Colonic mucosa (tissue), 4 donors: ENCODE measurements at regions not wholly inside any gene's neighbourhood (a gene's known extent, or its start where the extent isn't known, plus 50 kb on each side); places are given as distances from the start of the nearest gene placed in this dataset.

Source experiments
- DNase-seq: peaks from one replicate; pipeline ENCODE4 v3.0.0-alpha.2; 2020
- H3K27ac ChIP-seq: fragments of 200-600 bp; one replicate; pipeline ENCODE4 v1.8.0; 2021
- H3K27me3 ChIP-seq: fragments of 200-600 bp; one replicate; pipeline ENCODE4 v1.8.0; 2021
- H3K36me3 ChIP-seq: fragments of 200-600 bp; one replicate; pipeline ENCODE4 v1.8.0; 2021
- H3K4me1 ChIP-seq: fragments of 200-600 bp; one replicate; pipeline ENCODE4 v1.8.0; 2021; ENCODE audit warnings: mild to moderate bottlenecking
- H3K4me3 ChIP-seq: fragments of 200-600 bp; one replicate; pipeline ENCODE4 v1.8.0; 2021
- H3K9ac ChIP-seq, 2 donors: one replicate each; pipeline ENCODE4 v1.7.0; 2013; ENCODE audit warnings: control low read depth in 2 of 2, low read depth in 2 of 2, low read length in 2 of 2
- H3K9me3 ChIP-seq: fragments of 200-600 bp; one replicate; pipeline ENCODE4 v1.8.0; 2021
- intact Hi-C: fragments of 100-400 bp; cut with DNase I; formaldehyde crosslinking; loops from one replicate; pipeline ENCODE4 v1.14.1; 2022
- TF ChIP-seq, protein P1 (sequence below): fragments of 200-600 bp; IDR thresholded peaks from one replicate; pipeline ENCODE4 v1.8.0; 2022; ENCODE audit warnings: antibody characterized with exemption, mild to moderate bottlenecking
- donor health status: healthy.
- donor health status: DM: no; HTN: no; CAD: no.
- donor health status: DM: no; HTN: no; CAD: no.

GRCh38 chr4:151481813-151482212, 72.8 kb downstream of the FHIP1A start:
- intact Hi-C loops, result no loop called here
- no peaks in the 10 kb centered on the region for H3K9me3 ChIP-seq
- TF ChIP-seq, protein P1, sequence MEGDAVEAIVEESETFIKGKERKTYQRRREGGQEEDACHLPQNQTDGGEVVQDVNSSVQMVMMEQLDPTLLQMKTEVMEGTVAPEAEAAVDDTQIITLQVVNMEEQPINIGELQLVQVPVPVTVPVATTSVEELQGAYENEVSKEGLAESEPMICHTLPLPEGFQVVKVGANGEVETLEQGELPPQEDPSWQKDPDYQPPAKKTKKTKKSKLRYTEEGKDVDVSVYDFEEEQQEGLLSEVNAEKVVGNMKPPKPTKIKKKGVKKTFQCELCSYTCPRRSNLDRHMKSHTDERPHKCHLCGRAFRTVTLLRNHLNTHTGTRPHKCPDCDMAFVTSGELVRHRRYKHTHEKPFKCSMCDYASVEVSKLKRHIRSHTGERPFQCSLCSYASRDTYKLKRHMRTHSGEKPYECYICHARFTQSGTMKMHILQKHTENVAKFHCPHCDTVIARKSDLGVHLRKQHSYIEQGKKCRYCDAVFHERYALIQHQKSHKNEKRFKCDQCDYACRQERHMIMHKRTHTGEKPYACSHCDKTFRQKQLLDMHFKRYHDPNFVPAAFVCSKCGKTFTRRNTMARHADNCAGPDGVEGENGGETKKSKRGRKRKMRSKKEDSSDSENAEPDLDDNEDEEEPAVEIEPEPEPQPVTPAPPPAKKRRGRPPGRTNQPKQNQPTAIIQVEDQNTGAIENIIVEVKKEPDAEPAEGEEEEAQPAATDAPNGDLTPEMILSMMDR, result no peak
- H3K27ac ChIP-seq, result no peak overlapping the region
- no peaks in the 10 kb centered on the region for H3K27me3 ChIP-seq
- H3K36me3 ChIP-seq, result no peaks in the 10 kb centered on the region
- DNase-seq, result no peak
- H3K4me3 ChIP-seq, result no peak overlapping the region
- no peaks in the 10 kb centered on the region for H3K4me1 ChIP-seq
- H3K9ac ChIP-seq, result no peak overlapping the region

GRCh38 chr4:151484396-151485102, 75.6 kb downstream of the FHIP1A start:
- Histone ChIP-seq H3K27me3 (no peaks in the 10 kb centered on the region), H3K4me1 (no peaks in the 10 kb centered on the region), H3K9ac (no peak overlapping the region), H3K9me3 (no peaks in the 10 kb centered on the region), H3K27ac (no peak overlapping the region), H3K36me3 (no peaks in the 10 kb centered on the region), H3K4me3 (no peak overlapping the region)
- TF ChIP-seq, protein P1, result no peak
- no peak for DNase-seq
- intact Hi-C loops, result no loop called here

- no peaks in the 10 kb centered on the region for H3K27me3 ChIP-seq
- H3K4me3 ChIP-seq, result no peak overlapping the region
- no peak overlapping the region for H3K27ac ChIP-seq
- H3K9ac ChIP-seq, result no peak overlapping the region
- intact Hi-C loops, result no loop called here
- DNase-seq, result no peak
- no peaks in the 10 kb centered on the region for H3K9me3 ChIP-seq
- H3K36me3 ChIP-seq, result no peaks in the 10 kb centered on the region
- H3K4me1 ChIP-seq, result no peaks in the 10 kb centered on the region
- TF ChIP-seq, protein P1, result no peak
Measured at GRCh38 chr4:151485541-151486131, 76.7 kb downstream of the FHIP1A start.

DNA sequence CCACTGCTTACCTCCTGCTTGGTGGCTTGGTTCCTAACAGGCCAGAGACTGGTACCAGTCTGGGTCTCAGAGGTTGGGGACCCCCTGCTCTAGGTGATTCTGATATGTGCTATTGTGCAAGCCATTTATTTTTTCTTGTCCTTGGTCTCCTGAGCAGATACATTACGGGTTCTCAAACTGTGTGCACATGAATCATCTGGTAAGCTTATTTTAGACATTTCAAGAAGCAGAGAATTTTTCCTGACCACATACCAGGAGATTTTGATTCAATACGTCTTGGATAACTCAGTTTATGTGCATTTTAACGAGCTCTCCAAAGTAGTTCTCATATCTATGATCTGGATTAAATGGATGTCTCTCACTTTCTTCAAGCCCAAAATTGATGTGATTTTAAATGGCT, 77.2 kb downstream of the FHIP1A start:
- no peak overlapping the region for H3K4me3 ChIP-seq
- DNase-seq, result no peak
- no peak overlapping the region for H3K27ac ChIP-seq
- TF ChIP-seq, protein P1, result no peak
- no peaks in the 10 kb centered on the region for H3K9me3 ChIP-seq
- no peaks in the 10 kb centered on the region for H3K4me1 ChIP-seq
- H3K9ac ChIP-seq, result no peak overlapping the region
- H3K36me3 ChIP-seq, result no peaks in the 10 kb centered on the region
- intact Hi-C loops, result no loop called here
- H3K27me3 ChIP-seq, result no peaks in the 10 kb centered on the region

DNA sequence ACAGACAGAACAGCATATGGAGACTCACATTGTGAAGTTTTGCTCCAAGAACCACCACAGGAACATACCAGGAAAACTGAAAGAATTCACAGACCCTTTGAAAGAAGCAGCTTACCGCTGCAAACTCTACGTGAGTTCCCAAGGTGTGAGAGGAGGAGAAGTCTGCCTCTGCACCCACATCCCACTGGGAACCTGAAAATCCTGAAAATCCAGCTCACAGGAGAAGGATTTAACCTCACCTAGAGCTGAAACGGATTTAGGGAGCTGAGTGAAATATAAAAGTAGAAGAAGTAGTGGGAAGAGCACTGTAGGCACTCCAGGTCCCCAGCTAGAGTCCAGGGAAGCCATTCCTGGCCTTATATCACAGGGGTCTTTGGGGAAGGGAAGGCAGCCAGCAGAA, 80.0 kb downstream of the FHIP1A start:
- DNase-seq, result no peak
- Histone ChIP-seq H3K9ac (no peak overlapping the region), H3K27me3 (no peaks in the 10 kb centered on the region), H3K36me3 (no peaks in the 10 kb centered on the region), H3K4me3 (no peak overlapping the region), H3K9me3 (no peaks in the 10 kb centered on the region), H3K4me1 (no peaks in the 10 kb centered on the region), H3K27ac (no peak overlapping the region)
- intact Hi-C loops, result no loop called here
- TF ChIP-seq, protein P1, result no peak
